Ovary (tissue), 3 donors: ENCODE measurements at regions not wholly inside any gene's neighbourhood (a gene's known extent, or its start where the extent isn't known, plus 50 kb on each side); places are given as distances from the start of the nearest gene placed in this dataset.

Source experiments
- CTCF ChIP-seq, 3 donors: fragments of 450-650 bp in 2 of 3; fragments of 200-600 bp in 1 of 3; IDR thresholded peaks; one replicate each; pipeline versions ENCODE4 v1.5.1 to v1.8.0; 2016 to 2022; ENCODE audit warnings: antibody characterized with exemption in 3 of 3, mild to moderate bottlenecking in 1 of 3
- EP300 ChIP-seq: sonication (generic); formaldehyde crosslinking; IDR thresholded peaks from one replicate; pipeline ENCODE4 v1.6.1; 2017; ENCODE audit warnings: antibody characterized with exemption
- POLR2A ChIP-seq: fragments of 450-650 bp; IDR thresholded peaks from one replicate; pipeline ENCODE4 v1.6.1; 2017; ENCODE audit warnings: antibody characterized with exemption, mild to moderate bottlenecking, moderate library complexity
- donor health status: DM: no; HTN: no; CAD: no.

GRCh38 chr2:238975408-238975807 lies 127.5 kb downstream of the TWIST2 start:
- TF ChIP-seq CTCF (IDR thresholded peaks at IDR 0.05) (no peak), POLR2A (no peak), EP300 (no peak)
